CD4-positive, alpha-beta T cell (primary cell): ENCODE measurements at regions not wholly inside any gene's neighbourhood (a gene's known extent, or its start where the extent isn't known, plus 50 kb on each side); places are given as distances from the start of the nearest gene placed in this dataset.

Experiments
- ATAC-seq: fragments of 200-7000 bp; cut with Tn5 transposase; one replicate; pipeline ENCODE4 v1.10.0; 2022; ENCODE audit warnings: mild to moderate bottlenecking; ENCODE audit not compliant: poor library complexity
- CTCF ChIA-PET: fragments of 350-600 bp; sonication (Branson Sonifier 250); formaldehyde crosslinking; loops from one replicate; lab custom pipeline; 2021; ENCODE audit warnings: antibody characterized with exemption, inconsistent platforms; lab: Charles Lee
- POLR2A ChIA-PET: fragments of 350-600 bp; sonication (Branson Sonifier 250); formaldehyde crosslinking; loops from one replicate; lab custom pipeline; 2021; ENCODE audit warnings: antibody characterized with exemption, inconsistent platforms; lab: Charles Lee
- DNase-seq, 14 experiments: peaks; one replicate each; pipeline ENCODE4 v3.0.0-alpha.2; 2013 to 2020; ENCODE audit warnings: mixed read lengths in 2 of 14
- H3K27ac ChIP-seq, 2 donors: one replicate each; pipeline versions ENCODE4 v1.5.1 to v1.7.0; 2013; ENCODE audit warnings: low read length in 2 of 2, low read depth in 1 of 2, mild to moderate bottlenecking in 1 of 2
- H3K27me3 ChIP-seq, 2 experiments: 1 replicate in 1 of 2; 2 replicates in 1 of 2; pipeline versions ENCODE4 v1.6.1 to v1.7.0; 2013; ENCODE audit warnings: low read length in 2 of 2, control low read depth in 1 of 2, mild to moderate bottlenecking in 1 of 2, moderate library complexity in 1 of 2; ENCODE audit not compliant: insufficient read depth in 2 of 2, control insufficient read depth in 1 of 2
- H3K36me3 ChIP-seq: one replicate; pipeline ENCODE4 v1.6.1; 2013; ENCODE audit warnings: low read length, control low read depth; ENCODE audit not compliant: insufficient read depth
- H3K4me1 ChIP-seq: one replicate; pipeline ENCODE4 v1.6.1; 2013; ENCODE audit warnings: low read length, control low read depth; ENCODE audit not compliant: insufficient read depth
- H3K4me3 ChIP-seq: one replicate; pipeline ENCODE4 v1.5.1; 2013; ENCODE audit warnings: mild to moderate bottlenecking, low read length, moderate library complexity
- H3K9me3 ChIP-seq, 2 experiments: 1 replicate in 1 of 2; 2 replicates in 1 of 2; pipeline versions ENCODE4 v1.6.1 to v1.7.0; 2013; ENCODE audit warnings: low read length in 2 of 2, mild to moderate bottlenecking in 2 of 2, control low read depth in 1 of 2, moderate library complexity in 1 of 2; ENCODE audit not compliant: control insufficient read depth in 1 of 2, insufficient read depth in 1 of 2
- H3K27ac Mint-ChIP-seq: one replicate; pipeline ENCODE4 v1.8.0; 2020; ENCODE audit warnings: mixed read lengths
- H3K27me3 Mint-ChIP-seq: one replicate; pipeline ENCODE4 v1.8.0; 2021; ENCODE audit warnings: mixed read lengths
- H3K36me3 Mint-ChIP-seq: one replicate; pipeline ENCODE4 v1.8.0; 2021; ENCODE audit warnings: low read depth, mixed read lengths
- H3K4me1 Mint-ChIP-seq: one replicate; pipeline ENCODE4 v1.8.0; 2021; ENCODE audit warnings: low read depth, mixed read lengths
- H3K4me3 Mint-ChIP-seq: one replicate; pipeline ENCODE4 v1.8.0; 2020; ENCODE audit warnings: mild to moderate bottlenecking, mixed read lengths
- H3K9me3 Mint-ChIP-seq: one replicate; pipeline ENCODE4 v1.8.0; 2020; ENCODE audit warnings: mixed read lengths
- CTCF ChIP-seq: fragments of 200-600 bp; IDR thresholded peaks from one replicate; pipeline ENCODE4 v1.8.0; 2022; ENCODE audit warnings: antibody characterized with exemption, mild to moderate bottlenecking
- intact Hi-C, 2 experiments: fragments of 100-400 bp; cut with DNase I in 1 of 2; cut with micrococcal nuclease in 1 of 2; formaldehyde crosslinking; loops; one replicate each; pipeline versions ENCODE4 v1.15.1 to v1.9.0; 2023 to 2025; cut with DNase I, micrococcal nuclease

GRCh38 chr14:49044981-49045380 lies 541.2 kb downstream of the RPS29 start:
- no peaks in the 10 kb centered on the region for H3K27me3 Mint-ChIP-seq
- no peak for TF ChIP-seq CTCF
- Histone ChIP-seq H3K36me3 (no peaks in the 10 kb centered on the region), H3K27me3 (no peaks in the 10 kb centered on the region), H3K4me1 (no peaks in the 10 kb centered on the region), H3K9me3 (no peaks in the 10 kb centered on the region), H3K27ac (no peak overlapping the region), H3K4me3 (no peak overlapping the region)
- ChIA-PET POLR2A (no interaction called here), CTCF (no interaction called here)
- intact Hi-C loops = no loop called here
- H3K36me3 Mint-ChIP-seq = no peaks in the 10 kb centered on the region
- no peak for ATAC-seq
- no peak overlapping the region for H3K27ac Mint-ChIP-seq
- no peak overlapping the region for H3K4me3 Mint-ChIP-seq
- no peaks in the 10 kb centered on the region for H3K4me1 Mint-ChIP-seq
- H3K9me3 Mint-ChIP-seq = no peaks in the 10 kb centered on the region
- DNase-seq = no peak

- ATAC-seq (no peak), DNase-seq (no peak)
- Mint-ChIP-seq H3K27ac (no peak overlapping the region), H3K9me3 (no peaks in the 10 kb centered on the region), H3K36me3 (no peaks in the 10 kb centered on the region), H3K4me3 (no peak overlapping the region), H3K4me1 (no peaks in the 10 kb centered on the region), H3K27me3 (no peaks in the 10 kb centered on the region)
- CTCF ChIA-PET = interaction anchor here (1.1 kb wide), 1 partner anchor 47 kb away, joined by 3 read pairs; no protein-coding TSS in a partner anchor
- H3K27ac ChIP-seq = no peak overlapping the region
- no peak for TF ChIP-seq CTCF
- H3K4me1 ChIP-seq = no peaks in the 10 kb centered on the region
- H3K36me3 ChIP-seq = no peaks in the 10 kb centered on the region
- intact Hi-C loops = no loop called here
- H3K4me3 ChIP-seq = no peak overlapping the region
- POLR2A ChIA-PET = no interaction called here
- no peaks in the 10 kb centered on the region for H3K27me3 ChIP-seq
- H3K9me3 ChIP-seq = peaks cover 0 to 3% of the 10 kb centered on the region in 2 experiments
Observed at GRCh38 chr14:49036984-49037516, 549.1 kb downstream of the RPS29 start.

- no peak overlapping the region for H3K27ac Mint-ChIP-seq
- H3K27me3 Mint-ChIP-seq = no peaks in the 10 kb centered on the region
- H3K27ac ChIP-seq = no peak overlapping the region
- TF ChIP-seq CTCF = no peak
- H3K4me1 Mint-ChIP-seq = no peaks in the 10 kb centered on the region
- DNase-seq (no peak), ATAC-seq (no peak)
- no peaks in the 10 kb centered on the region for H3K4me1 ChIP-seq
- H3K27me3 ChIP-seq = no peaks in the 10 kb centered on the region
- no peak overlapping the region for H3K4me3 Mint-ChIP-seq
- intact Hi-C loops = no loop called here
- no peaks in the 10 kb centered on the region for H3K36me3 ChIP-seq
- no peak overlapping the region for H3K4me3 ChIP-seq
- no peaks in the 10 kb centered on the region for H3K9me3 Mint-ChIP-seq
- ChIA-PET CTCF (interaction anchor here (1.1 kb wide), 1 partner anchor 46 kb away, joined by 3 read pairs; no protein-coding TSS in a partner anchor), POLR2A (no interaction called here)
- H3K9me3 ChIP-seq = peaks cover 0 to 3% of the 10 kb centered on the region in 2 experiments
- H3K36me3 Mint-ChIP-seq = no peaks in the 10 kb centered on the region
Observed at GRCh38 chr14:49036266-49036665, 549.9 kb downstream of the RPS29 start.
